DOHH2 (cell line): ENCODE measurements at regions not wholly inside any gene's neighbourhood (a gene's known extent, or its start where the extent isn't known, plus 50 kb on each side); places are given as distances from the start of the nearest gene placed in this dataset.

Source experiments
- CTCF ChIP-seq: fragments of 200-600 bp; sonication (generic); IDR thresholded peaks from one replicate; pipeline ENCODE4 v1.5.1; 2014; ENCODE audit warnings: antibody characterized with exemption, mild to moderate bottlenecking, low read depth, low read length; ENCODE audit not compliant: poor library complexity, severe bottlenecking
- EZH2phosphoT487 ChIP-seq: fragments of 200-600 bp; sonication (generic); IDR thresholded peaks from 2 replicates; pipeline ENCODE4 v1.6.1; 2017; ENCODE audit warnings: borderline replicate concordance, mild to moderate bottlenecking, antibody characterized with exemption, low read length, moderate library complexity, mixed read lengths

- TF ChIP-seq CTCF: no peak
- no peak for TF ChIP-seq EZH2phosphoT487
Measured at GRCh38 chr10:127826154-127826725, 66.5 kb downstream of the CLRN3 start.
